ENCODE measurements at regions not wholly inside any gene's neighbourhood (a gene's known extent, or its start where the extent isn't known, plus 50 kb on each side); places are given as distances from the start of the nearest gene placed in this dataset.

DNA sequence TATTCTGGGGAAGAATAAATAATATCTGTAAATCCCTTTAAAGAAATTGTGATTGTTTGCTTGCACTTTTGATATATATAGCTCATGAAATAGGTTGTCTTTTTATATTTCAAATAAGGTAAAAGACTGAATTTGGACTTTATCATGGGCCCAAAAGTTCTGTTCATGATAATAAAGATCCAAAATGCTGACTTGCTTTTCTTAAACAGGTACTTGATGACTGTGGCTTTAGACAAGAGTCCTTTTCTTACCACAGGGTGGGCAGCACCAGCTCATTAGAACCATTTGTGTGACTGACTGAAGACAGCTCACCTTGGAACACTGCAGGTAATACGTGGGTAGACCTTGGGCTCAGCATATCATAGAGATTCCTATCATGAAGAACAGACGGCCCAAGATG is 432.6 kb downstream of the ETNK1 start:
- DNase-seq (ENCODE audit: low read depth) = no peak
- TF ChIP-seq, protein P1, sequence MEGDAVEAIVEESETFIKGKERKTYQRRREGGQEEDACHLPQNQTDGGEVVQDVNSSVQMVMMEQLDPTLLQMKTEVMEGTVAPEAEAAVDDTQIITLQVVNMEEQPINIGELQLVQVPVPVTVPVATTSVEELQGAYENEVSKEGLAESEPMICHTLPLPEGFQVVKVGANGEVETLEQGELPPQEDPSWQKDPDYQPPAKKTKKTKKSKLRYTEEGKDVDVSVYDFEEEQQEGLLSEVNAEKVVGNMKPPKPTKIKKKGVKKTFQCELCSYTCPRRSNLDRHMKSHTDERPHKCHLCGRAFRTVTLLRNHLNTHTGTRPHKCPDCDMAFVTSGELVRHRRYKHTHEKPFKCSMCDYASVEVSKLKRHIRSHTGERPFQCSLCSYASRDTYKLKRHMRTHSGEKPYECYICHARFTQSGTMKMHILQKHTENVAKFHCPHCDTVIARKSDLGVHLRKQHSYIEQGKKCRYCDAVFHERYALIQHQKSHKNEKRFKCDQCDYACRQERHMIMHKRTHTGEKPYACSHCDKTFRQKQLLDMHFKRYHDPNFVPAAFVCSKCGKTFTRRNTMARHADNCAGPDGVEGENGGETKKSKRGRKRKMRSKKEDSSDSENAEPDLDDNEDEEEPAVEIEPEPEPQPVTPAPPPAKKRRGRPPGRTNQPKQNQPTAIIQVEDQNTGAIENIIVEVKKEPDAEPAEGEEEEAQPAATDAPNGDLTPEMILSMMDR (conservative IDR thresholded peaks at IDR 0.05; ENCODE audit: low read depth, low read length) = no peak
- no peak overlapping the region for H3K4me3 ChIP-seq (ENCODE audit: low read depth, low read length)

DNA sequence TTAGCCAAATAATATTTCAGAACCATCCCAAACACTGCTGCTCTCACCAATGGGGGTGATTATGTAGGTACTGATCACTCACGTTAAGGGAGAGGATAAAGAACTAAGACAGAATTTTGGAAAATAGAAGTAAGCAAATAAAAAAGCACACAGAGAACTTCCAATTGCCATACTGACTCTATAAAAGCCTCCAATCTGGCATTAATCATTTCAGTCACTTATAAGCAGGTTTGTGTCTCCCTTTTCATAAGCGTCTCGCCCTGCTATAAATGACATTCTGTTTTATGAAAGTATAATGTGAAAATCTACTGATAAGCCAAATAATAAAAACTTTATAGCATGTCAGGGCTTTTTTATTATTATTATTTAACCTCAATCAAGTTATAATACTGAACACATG is 435.2 kb downstream of the ETNK1 start:
- TF ChIP-seq, protein P1 (conservative IDR thresholded peaks at IDR 0.05; ENCODE audit: low read depth, low read length) = no peak
- H3K4me3 ChIP-seq (ENCODE audit: low read depth, low read length) = no peak overlapping the region
- DNase-seq (ENCODE audit: low read depth) = no peak

DNA sequence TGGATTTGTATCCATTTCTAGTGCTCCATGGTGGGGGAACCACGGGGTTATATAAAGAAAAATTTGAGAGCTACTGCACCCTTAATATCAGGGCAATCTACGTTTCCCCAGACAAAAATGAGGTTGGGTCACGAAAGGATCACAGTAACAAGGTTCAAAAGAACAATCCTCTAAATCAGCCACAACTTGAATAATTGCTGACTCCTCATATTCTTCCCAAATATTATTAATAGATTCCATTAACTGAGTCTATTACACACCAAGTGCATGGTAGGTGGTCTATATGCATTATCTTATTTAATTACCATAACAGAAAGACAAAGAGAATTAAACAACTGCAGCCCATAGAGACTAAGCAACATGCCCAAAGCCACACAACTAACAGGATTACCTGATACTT is 438.2 kb downstream of the ETNK1 start:
- TF ChIP-seq, protein P1 (conservative IDR thresholded peaks at IDR 0.05; ENCODE audit: low read depth, low read length) = no peak
- no peak overlapping the region for H3K4me3 ChIP-seq (ENCODE audit: low read depth, low read length)

DNA sequence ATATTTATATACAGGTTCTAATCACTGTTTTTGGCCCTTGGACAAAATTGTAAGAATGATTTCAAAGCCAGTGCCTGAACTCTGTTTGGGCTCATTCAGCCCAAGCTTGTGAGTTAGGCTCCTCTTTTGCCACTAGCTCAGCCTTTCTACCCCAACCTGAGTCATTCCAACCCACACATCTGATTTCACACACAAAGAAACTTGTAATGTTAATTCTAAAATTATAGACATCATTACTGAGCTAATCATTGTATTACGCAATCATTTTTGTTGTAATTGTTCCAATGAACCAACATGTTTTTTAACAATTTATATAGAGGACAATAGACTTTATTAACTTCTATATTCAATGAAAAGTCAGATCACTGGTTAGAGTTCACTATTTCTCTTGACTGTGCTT is 441.1 kb downstream of the ETNK1 start:
- no peak overlapping the region for H3K4me3 ChIP-seq (ENCODE audit: low read depth, low read length)
- DNase-seq (ENCODE audit: low read depth) = no peak
- TF ChIP-seq, protein P1 (conservative IDR thresholded peaks at IDR 0.05; ENCODE audit: low read depth, low read length) = no peak

More for the DNA sequence above, 438.2 kb downstream of the ETNK1 start:
- DNase-seq (ENCODE audit: low read depth) = no peak

DNA sequence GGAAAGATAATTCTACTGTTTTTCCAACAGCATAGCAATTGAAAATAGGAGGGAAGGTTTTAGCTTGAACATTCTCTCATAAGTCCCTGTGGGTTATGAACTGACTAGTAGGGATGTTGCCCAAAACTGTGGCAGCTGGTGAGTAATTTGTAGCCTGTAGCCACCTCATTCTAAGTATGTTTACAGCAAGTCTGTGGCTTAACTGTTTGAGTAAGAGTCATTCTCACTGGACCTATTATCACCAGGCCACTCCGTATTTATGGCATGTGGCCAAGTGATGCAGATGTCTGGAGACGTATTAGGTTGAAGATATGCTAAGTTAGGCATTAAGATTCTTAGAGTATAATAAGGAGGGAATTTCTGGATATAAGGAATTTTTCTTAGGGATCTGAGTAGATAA is 458.3 kb downstream of the ETNK1 start:
- TF ChIP-seq, protein P1 (conservative IDR thresholded peaks at IDR 0.05; ENCODE audit: low read depth, low read length) = no peak
- no peak overlapping the region for H3K4me3 ChIP-seq (ENCODE audit: low read depth, low read length)
- DNase-seq (ENCODE audit: low read depth) = peak; percentile 64

DNA sequence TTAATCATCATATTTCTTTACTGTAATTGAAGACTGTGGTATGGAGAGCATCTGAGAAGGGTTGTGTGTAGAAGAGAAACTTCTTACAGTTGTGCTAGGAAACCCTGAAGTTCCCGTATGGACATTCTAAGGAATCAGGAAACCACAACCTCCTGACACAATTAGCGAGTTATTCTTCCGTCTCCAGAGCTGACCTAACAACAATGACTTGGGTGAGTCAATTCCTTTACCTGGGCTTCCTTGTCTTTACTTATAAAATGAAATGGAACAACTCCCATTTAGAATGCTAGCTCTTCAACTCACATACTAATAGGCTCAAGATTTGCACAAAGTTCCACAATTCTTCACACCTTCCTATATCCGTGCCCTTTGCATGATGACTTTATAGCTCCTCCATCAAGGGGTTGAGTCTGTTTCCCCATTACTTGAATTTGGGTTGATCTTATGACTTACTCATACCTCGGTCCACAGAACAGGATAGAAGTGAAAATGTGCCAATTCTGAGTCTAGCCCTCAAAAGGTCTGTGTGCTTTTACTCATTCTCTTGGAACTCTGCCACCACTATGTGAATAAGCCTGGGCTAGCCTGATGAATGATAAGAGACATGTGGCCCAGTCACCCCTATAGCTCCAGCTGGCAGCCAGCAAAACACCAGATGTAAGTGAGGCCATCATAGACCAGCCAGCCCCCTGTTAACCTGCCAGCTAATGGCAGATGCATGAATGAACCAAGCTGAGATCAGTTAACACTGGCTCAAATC is 459.4 kb downstream of the ETNK1 start:
- no peak overlapping the region for H3K4me3 ChIP-seq (ENCODE audit: low read depth, low read length)
- peak; percentile 76 for DNase-seq (ENCODE audit: low read depth)
- TF ChIP-seq, protein P1 (conservative IDR thresholded peaks at IDR 0.05; ENCODE audit: low read depth, low read length) = no peak

DNA sequence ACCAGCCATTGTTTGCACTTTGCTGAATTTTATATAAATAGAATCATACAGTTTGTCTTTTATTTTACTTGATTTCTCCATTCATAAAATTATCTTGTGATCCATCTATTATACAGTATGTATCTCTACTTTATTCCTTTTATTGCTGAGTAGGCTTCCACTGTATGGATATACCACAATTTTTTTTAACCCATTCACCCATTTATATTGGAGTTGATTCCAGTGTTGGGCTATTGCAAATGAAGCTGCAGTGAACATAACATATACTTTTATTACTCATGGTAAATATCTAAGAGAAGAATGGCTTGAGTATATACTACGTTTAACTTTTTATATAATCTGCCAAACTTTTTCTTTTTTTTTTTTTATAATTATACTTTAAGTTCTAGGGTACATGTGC is 463.6 kb downstream of the ETNK1 start:
- no peak for DNase-seq (ENCODE audit: low read depth)
- H3K4me3 ChIP-seq (ENCODE audit: low read depth, low read length) = no peak overlapping the region
- TF ChIP-seq, protein P1 (conservative IDR thresholded peaks at IDR 0.05; ENCODE audit: low read depth, low read length) = no peak
